Activated naive CD8-positive, alpha-beta T cell (primary cell): ENCODE measurements at regions not wholly inside any gene's neighbourhood (a gene's known extent, or its start where the extent isn't known, plus 50 kb on each side); places are given as distances from the start of the nearest gene placed in this dataset.

Experiments
- H3K27ac Mint-ChIP-seq: one replicate; pipeline ENCODE4 v1.8.0; 2021; ENCODE audit warnings: mixed read lengths
- H3K27me3 Mint-ChIP-seq: one replicate; pipeline ENCODE4 v1.8.0; 2021; ENCODE audit warnings: mixed read lengths
- H3K36me3 Mint-ChIP-seq: one replicate; pipeline ENCODE4 v1.8.0; 2021; ENCODE audit warnings: mixed read lengths
- H3K4me1 Mint-ChIP-seq: one replicate; pipeline ENCODE4 v1.8.0; 2021; ENCODE audit warnings: low read depth, mixed read lengths
- H3K4me3 Mint-ChIP-seq: one replicate; pipeline ENCODE4 v1.8.0; 2021; ENCODE audit warnings: mild to moderate bottlenecking, mixed read lengths
- H3K9me3 Mint-ChIP-seq: one replicate; pipeline ENCODE4 v1.8.0; 2021; ENCODE audit warnings: low read depth, mixed read lengths

- Mint-ChIP-seq H3K9me3 (no peaks in the 10 kb centered on the region), H3K4me3 (no peak overlapping the region)
These were observed 140.7 kb upstream of the SPRY2 start for GRCh38 chr13:80481588-80481987.

GRCh38 chr13:80477661-80478443, 136.9 kb upstream of the SPRY2 start:
- H3K27ac Mint-ChIP-seq = no peak overlapping the region
- no peaks in the 10 kb centered on the region for H3K36me3 Mint-ChIP-seq
- H3K27me3 Mint-ChIP-seq = no peaks in the 10 kb centered on the region
- H3K9me3 Mint-ChIP-seq = no peaks in the 10 kb centered on the region
- H3K4me1 Mint-ChIP-seq = no peaks in the 10 kb centered on the region
- no peak overlapping the region for H3K4me3 Mint-ChIP-seq

More at GRCh38 chr13:80481588-80481987, 140.7 kb upstream of the SPRY2 start:
- no peak overlapping the region for H3K27ac Mint-ChIP-seq
- H3K27me3 Mint-ChIP-seq = no peaks in the 10 kb centered on the region
- no peaks in the 10 kb centered on the region for H3K36me3 Mint-ChIP-seq
- no peaks in the 10 kb centered on the region for H3K4me1 Mint-ChIP-seq

- H3K4me3 Mint-ChIP-seq = no peak overlapping the region
- H3K27ac Mint-ChIP-seq = no peak overlapping the region
- no peaks in the 10 kb centered on the region for H3K4me1 Mint-ChIP-seq
- no peaks in the 10 kb centered on the region for H3K36me3 Mint-ChIP-seq
- no peaks in the 10 kb centered on the region for H3K27me3 Mint-ChIP-seq
- H3K9me3 Mint-ChIP-seq = no peaks in the 10 kb centered on the region
These were observed 136.0 kb upstream of the SPRY2 start for GRCh38 chr13:80476953-80477352.

GRCh38 chr13:80475718-80476117, 134.8 kb upstream of the SPRY2 start:
- Mint-ChIP-seq H3K4me1 (no peaks in the 10 kb centered on the region), H3K4me3 (no peak overlapping the region), H3K9me3 (no peaks in the 10 kb centered on the region), H3K36me3 (no peaks in the 10 kb centered on the region), H3K27ac (no peak overlapping the region), H3K27me3 (no peaks in the 10 kb centered on the region)

GRCh38 chr13:80473695-80474094, 132.8 kb upstream of the SPRY2 start:
- Mint-ChIP-seq H3K36me3 (no peaks in the 10 kb centered on the region), H3K27me3 (no peaks in the 10 kb centered on the region), H3K4me1 (no peaks in the 10 kb centered on the region), H3K27ac (no peak overlapping the region), H3K9me3 (no peaks in the 10 kb centered on the region), H3K4me3 (no peak overlapping the region)

- no peak overlapping the region for H3K4me3 Mint-ChIP-seq
- H3K4me1 Mint-ChIP-seq = no peaks in the 10 kb centered on the region
- H3K27ac Mint-ChIP-seq = no peak overlapping the region
- H3K36me3 Mint-ChIP-seq = no peaks in the 10 kb centered on the region
- H3K27me3 Mint-ChIP-seq = no peaks in the 10 kb centered on the region
- no peaks in the 10 kb centered on the region for H3K9me3 Mint-ChIP-seq
These were observed 129.0 kb upstream of the SPRY2 start for GRCh38 chr13:80469853-80470381.

GRCh38 chr13:80469105-80469852, 128.4 kb upstream of the SPRY2 start:
- Mint-ChIP-seq H3K9me3 (no peaks in the 10 kb centered on the region), H3K4me1 (no peaks in the 10 kb centered on the region), H3K27me3 (no peaks in the 10 kb centered on the region), H3K27ac (no peak overlapping the region), H3K4me3 (no peak overlapping the region), H3K36me3 (no peaks in the 10 kb centered on the region)

- Mint-ChIP-seq H3K27me3 (no peaks in the 10 kb centered on the region), H3K9me3 (no peaks in the 10 kb centered on the region), H3K4me3 (no peak overlapping the region), H3K36me3 (no peaks in the 10 kb centered on the region), H3K4me1 (no peaks in the 10 kb centered on the region), H3K27ac (no peak overlapping the region)
These were observed 124.4 kb upstream of the SPRY2 start for GRCh38 chr13:80465321-80465720.

- Mint-ChIP-seq H3K4me1 (no peaks in the 10 kb centered on the region), H3K4me3 (no peak overlapping the region), H3K36me3 (no peaks in the 10 kb centered on the region), H3K27me3 (no peaks in the 10 kb centered on the region), H3K27ac (no peak overlapping the region), H3K9me3 (no peaks in the 10 kb centered on the region)
These were observed 122.9 kb upstream of the SPRY2 start for GRCh38 chr13:80463673-80464352.

GRCh38 chr13:80462567-80462966, 121.6 kb upstream of the SPRY2 start:
- H3K4me1 Mint-ChIP-seq = no peaks in the 10 kb centered on the region
- H3K9me3 Mint-ChIP-seq = no peaks in the 10 kb centered on the region

GRCh38 chr13:80462037-80462436, 121.1 kb upstream of the SPRY2 start:
- Mint-ChIP-seq H3K4me3 (no peak overlapping the region), H3K9me3 (no peaks in the 10 kb centered on the region), H3K4me1 (no peaks in the 10 kb centered on the region), H3K27ac (no peak overlapping the region), H3K27me3 (no peaks in the 10 kb centered on the region), H3K36me3 (no peaks in the 10 kb centered on the region)

More at GRCh38 chr13:80462567-80462966, 121.6 kb upstream of the SPRY2 start:
- H3K36me3 Mint-ChIP-seq = no peaks in the 10 kb centered on the region
- no peaks in the 10 kb centered on the region for H3K27me3 Mint-ChIP-seq
- no peak overlapping the region for H3K27ac Mint-ChIP-seq
- no peak overlapping the region for H3K4me3 Mint-ChIP-seq

- Mint-ChIP-seq H3K27me3 (no peaks in the 10 kb centered on the region), H3K27ac (no peak overlapping the region), H3K4me3 (no peak overlapping the region), H3K36me3 (no peaks in the 10 kb centered on the region), H3K9me3 (no peaks in the 10 kb centered on the region), H3K4me1 (no peaks in the 10 kb centered on the region)
These were observed 117.6 kb upstream of the SPRY2 start for GRCh38 chr13:80458543-80458942.

GRCh38 chr13:80454245-80454644, 113.3 kb upstream of the SPRY2 start:
- H3K4me1 Mint-ChIP-seq = no peaks in the 10 kb centered on the region
- H3K4me3 Mint-ChIP-seq = no peak overlapping the region
- no peaks in the 10 kb centered on the region for H3K36me3 Mint-ChIP-seq
- no peak overlapping the region for H3K27ac Mint-ChIP-seq
- no peaks in the 10 kb centered on the region for H3K9me3 Mint-ChIP-seq
- H3K27me3 Mint-ChIP-seq = peaks cover 3% of the 10 kb centered on the region

GRCh38 chr13:80452279-80452678, 111.4 kb upstream of the SPRY2 start:
- Mint-ChIP-seq H3K27ac (no peak overlapping the region), H3K36me3 (no peaks in the 10 kb centered on the region), H3K4me1 (no peaks in the 10 kb centered on the region), H3K4me3 (no peak overlapping the region), H3K9me3 (no peaks in the 10 kb centered on the region), H3K27me3 (peaks cover 3% of the 10 kb centered on the region)

GRCh38 chr13:80451641-80452040, 110.7 kb upstream of the SPRY2 start:
- Mint-ChIP-seq H3K27me3 (peaks cover 3% of the 10 kb centered on the region), H3K27ac (no peak overlapping the region), H3K4me1 (no peaks in the 10 kb centered on the region), H3K4me3 (no peak overlapping the region), H3K36me3 (no peaks in the 10 kb centered on the region), H3K9me3 (no peaks in the 10 kb centered on the region)
